ENCODE measurements at regions not wholly inside any gene's neighbourhood (a gene's known extent, or its start where the extent isn't known, plus 50 kb on each side); places are given as distances from the start of the nearest gene placed in this dataset.

GRCh38 chr15:31932576-31932975 is 97.7 kb upstream of the CHRNA7 start:
- intact Hi-C loops (cut with micrococcal nuclease), result no loop called here
- Mint-ChIP-seq H3K4me1 (ENCODE audit: low read depth) (no peaks in the 10 kb centered on the region), H3K36me3 (ENCODE audit: low read depth) (no peaks in the 10 kb centered on the region), H3K27ac (no peak overlapping the region), H3K9me3 (no peaks in the 10 kb centered on the region), H3K4me3 (no peak overlapping the region), H3K27me3 (no peaks in the 10 kb centered on the region)

- H3K27ac Mint-ChIP-seq, result no peak overlapping the region
- intact Hi-C loops (cut with micrococcal nuclease), result no loop called here
- no peaks in the 10 kb centered on the region for H3K9me3 Mint-ChIP-seq
- no peaks in the 10 kb centered on the region for H3K27me3 Mint-ChIP-seq
- no peak overlapping the region for H3K4me3 Mint-ChIP-seq
- H3K4me1 Mint-ChIP-seq (ENCODE audit: low read depth), result no peaks in the 10 kb centered on the region
- no peaks in the 10 kb centered on the region for H3K36me3 Mint-ChIP-seq (ENCODE audit: low read depth)
These were observed 95.5 kb upstream of the CHRNA7 start for GRCh38 chr15:31934821-31935220.

GRCh38 chr15:31953478-31953877 is 76.8 kb upstream of the CHRNA7 start:
- H3K27me3 Mint-ChIP-seq, result peaks cover 6% of the 10 kb centered on the region

GRCh38 chr15:31954374-31955172 is 75.7 kb upstream of the CHRNA7 start:
- H3K27me3 Mint-ChIP-seq, result peaks cover 6% of the 10 kb centered on the region
- no peaks in the 10 kb centered on the region for H3K36me3 Mint-ChIP-seq (ENCODE audit: low read depth)
- H3K27ac Mint-ChIP-seq, result no peak overlapping the region
- H3K4me3 Mint-ChIP-seq, result no peak overlapping the region
- peaks cover 35% of the 10 kb centered on the region for H3K9me3 Mint-ChIP-seq
- intact Hi-C loops (cut with micrococcal nuclease), result no loop called here
- H3K4me1 Mint-ChIP-seq (ENCODE audit: low read depth), result no peaks in the 10 kb centered on the region

More at GRCh38 chr15:31953478-31953877, 76.8 kb upstream of the CHRNA7 start:
- Mint-ChIP-seq H3K4me1 (ENCODE audit: low read depth) (no peaks in the 10 kb centered on the region), H3K4me3 (no peak overlapping the region), H3K27ac (no peak overlapping the region), H3K9me3 (peaks cover 24% of the 10 kb centered on the region), H3K36me3 (ENCODE audit: low read depth) (no peaks in the 10 kb centered on the region)
- intact Hi-C loops (cut with micrococcal nuclease), result no loop called here

GRCh38 chr15:31955734-31956133 is 74.6 kb upstream of the CHRNA7 start:
- Mint-ChIP-seq H3K36me3 (ENCODE audit: low read depth) (no peaks in the 10 kb centered on the region), H3K4me1 (ENCODE audit: low read depth) (no peaks in the 10 kb centered on the region), H3K4me3 (no peak overlapping the region), H3K27ac (no peak overlapping the region), H3K27me3 (peaks cover 4% of the 10 kb centered on the region), H3K9me3 (peaks cover 40% of the 10 kb centered on the region)
- intact Hi-C loops (cut with micrococcal nuclease), result no loop called here

- Mint-ChIP-seq H3K4me3 (no peak overlapping the region), H3K9me3 (peaks cover 40% of the 10 kb centered on the region), H3K4me1 (ENCODE audit: low read depth) (no peaks in the 10 kb centered on the region), H3K27ac (no peak overlapping the region), H3K27me3 (peaks cover 4% of the 10 kb centered on the region), H3K36me3 (ENCODE audit: low read depth) (no peaks in the 10 kb centered on the region)
- intact Hi-C loops (cut with micrococcal nuclease), result no loop called here
These were observed 72.7 kb upstream of the CHRNA7 start for GRCh38 chr15:31957581-31957980.

GRCh38 chr15:31964586-31965307 is 65.6 kb upstream of the CHRNA7 start:
- Mint-ChIP-seq H3K4me3 (no peak overlapping the region), H3K4me1 (ENCODE audit: low read depth) (no peaks in the 10 kb centered on the region)
- intact Hi-C loops (cut with micrococcal nuclease), result no loop called here

GRCh38 chr15:31970007-31970406 is 60.3 kb upstream of the CHRNA7 start:
- Mint-ChIP-seq H3K36me3 (ENCODE audit: low read depth) (no peaks in the 10 kb centered on the region), H3K27ac (no peak overlapping the region), H3K4me3 (no peak overlapping the region), H3K27me3 (peaks cover 13% of the 10 kb centered on the region), H3K4me1 (ENCODE audit: low read depth) (peaks cover 2% of the 10 kb centered on the region), H3K9me3 (no peaks in the 10 kb centered on the region)
- intact Hi-C loops (cut with micrococcal nuclease), result no loop called here

More at GRCh38 chr15:31964586-31965307, 65.6 kb upstream of the CHRNA7 start:
- Mint-ChIP-seq H3K36me3 (ENCODE audit: low read depth) (no peaks in the 10 kb centered on the region), H3K9me3 (peaks cover 3% of the 10 kb centered on the region), H3K27me3 (peaks cover 5% of the 10 kb centered on the region), H3K27ac (no peak overlapping the region)

GRCh38 chr15:31973197-31973596 is 57.1 kb upstream of the CHRNA7 start:
- H3K36me3 Mint-ChIP-seq (ENCODE audit: low read depth), result no peaks in the 10 kb centered on the region
- H3K27me3 Mint-ChIP-seq, result peaks cover 24% of the 10 kb centered on the region
- H3K9me3 Mint-ChIP-seq, result no peaks in the 10 kb centered on the region
- H3K27ac Mint-ChIP-seq, result no peak overlapping the region
- intact Hi-C loops (cut with micrococcal nuclease), result no loop called here
- peaks cover 11% of the 10 kb centered on the region for H3K4me1 Mint-ChIP-seq (ENCODE audit: low read depth)
- H3K4me3 Mint-ChIP-seq, result no peak overlapping the region

- peaks cover 16% of the 10 kb centered on the region for H3K4me1 Mint-ChIP-seq (ENCODE audit: low read depth)
- H3K4me3 Mint-ChIP-seq, result no peak overlapping the region
- H3K27me3 Mint-ChIP-seq, result peaks cover 27% of the 10 kb centered on the region
- no peaks in the 10 kb centered on the region for H3K36me3 Mint-ChIP-seq (ENCODE audit: low read depth)
- intact Hi-C loops (cut with micrococcal nuclease), result no loop called here
- no peak overlapping the region for H3K27ac Mint-ChIP-seq
- H3K9me3 Mint-ChIP-seq, result no peaks in the 10 kb centered on the region
These were observed 56.0 kb upstream of the CHRNA7 start for GRCh38 chr15:31974154-31974794.

- no peak overlapping the region for H3K27ac Mint-ChIP-seq
- no peaks in the 10 kb centered on the region for H3K9me3 Mint-ChIP-seq
- intact Hi-C loops (cut with micrococcal nuclease), result loop anchor here (5.0 kb wide), 1 partner anchor 403 kb away; no protein-coding TSS in a partner anchor
- H3K36me3 Mint-ChIP-seq (ENCODE audit: low read depth), result no peaks in the 10 kb centered on the region
- H3K4me1 Mint-ChIP-seq (ENCODE audit: low read depth), result peaks cover 16% of the 10 kb centered on the region
- peak overlapping the region; percentile 8 for H3K4me3 Mint-ChIP-seq
- peaks cover 22% of the 10 kb centered on the region for H3K27me3 Mint-ChIP-seq
These were observed 55.2 kb upstream of the CHRNA7 start for GRCh38 chr15:31974855-31975829.

- intact Hi-C loops (cut with micrococcal nuclease), result loop anchor here (5.0 kb wide), 1 partner anchor 404 kb away; no protein-coding TSS in a partner anchor
- H3K4me3 Mint-ChIP-seq, result no peak overlapping the region
- peaks cover 20% of the 10 kb centered on the region for H3K27me3 Mint-ChIP-seq
- H3K36me3 Mint-ChIP-seq (ENCODE audit: low read depth), result no peaks in the 10 kb centered on the region
- H3K27ac Mint-ChIP-seq, result no peak overlapping the region
- peaks cover 16% of the 10 kb centered on the region for H3K4me1 Mint-ChIP-seq (ENCODE audit: low read depth)
- H3K9me3 Mint-ChIP-seq, result no peaks in the 10 kb centered on the region
These were observed 54.5 kb upstream of the CHRNA7 start for GRCh38 chr15:31975830-31976229.

- Mint-ChIP-seq H3K27ac (no peak overlapping the region), H3K27me3 (peaks cover 20% of the 10 kb centered on the region), H3K4me3 (no peak overlapping the region), H3K9me3 (no peaks in the 10 kb centered on the region), H3K4me1 (ENCODE audit: low read depth) (peaks cover 16% of the 10 kb centered on the region), H3K36me3 (ENCODE audit: low read depth) (no peaks in the 10 kb centered on the region)
- intact Hi-C loops (cut with micrococcal nuclease), result loop anchor here (5.0 kb wide), 1 partner anchor 405 kb away; no protein-coding TSS in a partner anchor
These were observed 53.2 kb upstream of the CHRNA7 start for GRCh38 chr15:31977138-31977537.
